Sigmoid colon (tissue), 4 donors: ENCODE measurements at regions not wholly inside any gene's neighbourhood (a gene's known extent, or its start where the extent isn't known, plus 50 kb on each side); places are given as distances from the start of the nearest gene placed in this dataset.

Experiments used
- CTCF ChIP-seq, 4 experiments: fragments of 450-650 bp in 3 of 4; fragments of 200-600 bp in 1 of 4; IDR thresholded peaks; one replicate each; pipeline ENCODE4 v1.5.1; 2016 to 2019; ENCODE audit warnings: antibody characterized with exemption in 4 of 4, mild to moderate bottlenecking in 3 of 4, moderate library complexity in 2 of 4
- EP300 ChIP-seq, 4 donors: sonication (generic); formaldehyde crosslinking; IDR thresholded peaks; one replicate each; pipeline ENCODE4 v1.6.1; 2017; ENCODE audit warnings: antibody characterized with exemption in 4 of 4
- POLR2A ChIP-seq, 2 donors: fragments of 450-650 bp; IDR thresholded peaks; one replicate each; pipeline ENCODE4 v1.6.1; 2016; ENCODE audit warnings: antibody characterized with exemption in 2 of 2, mild to moderate bottlenecking in 2 of 2, moderate library complexity in 2 of 2

DNA sequence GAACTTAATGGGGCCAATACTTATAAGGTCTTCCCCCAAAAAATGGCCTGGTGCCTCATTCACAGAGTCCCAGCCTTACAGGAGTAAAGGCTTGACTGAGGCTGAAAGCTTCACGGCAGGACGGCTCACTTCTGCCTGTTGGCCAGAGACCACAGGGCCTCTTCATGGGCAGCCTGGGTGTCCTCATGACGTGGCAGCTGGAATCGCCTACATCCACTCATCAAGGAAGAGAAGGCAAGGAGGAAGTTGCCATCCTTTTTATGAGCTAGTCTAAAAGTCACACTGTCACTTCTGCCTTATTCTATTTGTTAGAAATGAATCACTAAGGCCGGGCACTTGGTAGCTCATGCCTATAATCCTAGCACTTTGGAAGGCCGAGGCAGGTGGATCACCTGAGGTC is 89.3 kb upstream of the DGKG start:
- no peak for TF ChIP-seq CTCF (IDR thresholded peaks at IDR 0.05)
- no peak for TF ChIP-seq EP300 (IDR thresholded peaks at IDR 0.05)
- no peak for TF ChIP-seq POLR2A (IDR thresholded peaks at IDR 0.05)
